B cell (primary cell): ENCODE measurements at regions not wholly inside any gene's neighbourhood (a gene's known extent, or its start where the extent isn't known, plus 50 kb on each side); places are given as distances from the start of the nearest gene placed in this dataset.

ENCODE experiments used
- ATAC-seq: fragments of 200-7000 bp; cut with Tn5 transposase; one replicate; pipeline ENCODE4 v1.10.0; 2021; ENCODE audit warnings: low read depth, mild to moderate bottlenecking, moderate number of reproducible peaks, moderate library complexity
- CTCF ChIA-PET: fragments of 350-600 bp; sonication (Branson Sonifier 250); formaldehyde crosslinking; loops from one replicate; lab custom pipeline; 2021; ENCODE audit warnings: antibody characterized with exemption, inconsistent platforms; lab: Charles Lee
- POLR2A ChIA-PET: fragments of 350-600 bp; sonication (Branson Sonifier 250); formaldehyde crosslinking; loops from one replicate; lab custom pipeline; 2021; ENCODE audit warnings: antibody characterized with exemption; lab: Charles Lee
- DNase-seq: peaks from one replicate; pipeline ENCODE4 v3.0.0; 2013
- H2AFZ ChIP-seq: 2 replicates; pipeline ENCODE4 v1.6.1; 2012; ENCODE audit warnings: mild to moderate bottlenecking, low read depth, low read length; ENCODE audit not compliant: insufficient read depth, poor library complexity, severe bottlenecking
- H3K27ac ChIP-seq, 2 donors: 1 replicate in 1 of 2; 2 replicates in 1 of 2; pipeline ENCODE4 v1.5.1; 2012 to 2013; ENCODE audit warnings: low read length in 2 of 2, mild to moderate bottlenecking in 2 of 2, moderate library complexity in 1 of 2
- H3K27me3 ChIP-seq, 4 experiments: fragments of 200-600 bp in 1 of 4; sonication (generic) in 1 of 4; replicated peaks in 1 of 4; 1 replicate in 2 of 4; 2 replicates in 2 of 4; pipeline versions ENCODE4 v1.6.1 to v1.7.0; 2013 to 2016; ENCODE audit warnings: low read length in 3 of 4, mild to moderate bottlenecking in 2 of 4, mixed read lengths in 1 of 4, moderate library complexity in 1 of 4; ENCODE audit not compliant: insufficient read depth in 4 of 4, control insufficient read depth in 3 of 4; ENCODE audit errors: control extremely low read depth in 1 of 4
- H3K36me3 ChIP-seq, 2 experiments: replicated peaks in 1 of 2; 1 replicate in 1 of 2; 2 replicates in 1 of 2; pipeline versions ENCODE4 v1.6.1 to v1.7.1; 2013; ENCODE audit warnings: low read length in 1 of 2; ENCODE audit not compliant: insufficient read depth in 2 of 2, control insufficient read depth in 1 of 2; ENCODE audit errors: control extremely low read depth in 1 of 2, extremely low read depth in 1 of 2
- H3K4me1 ChIP-seq, 2 donors: fragments of 200-600 bp in 1 of 2; sonication (generic) in 1 of 2; 1 replicate in 1 of 2; 2 replicates in 1 of 2; pipeline versions ENCODE4 v1.5.1 to v1.6.1; 2013 to 2017; ENCODE audit warnings: low read length in 2 of 2; ENCODE audit not compliant: control insufficient read depth in 2 of 2, insufficient read depth in 2 of 2
- H3K4me2 ChIP-seq: replicated peaks from 2 replicates; pipeline ENCODE3; 2012; ENCODE audit warnings: mild to moderate bottlenecking, low read depth, low read length; ENCODE audit not compliant: poor library complexity, severe bottlenecking
- H3K4me3 ChIP-seq, 5 experiments: fragments of 200-600 bp in 1 of 5; sonication (generic) in 1 of 5; 1 replicate in 3 of 5; 2 replicates in 2 of 5; pipeline versions ENCODE4 v1.5.1 to v1.7.0; 2011 to 2016; ENCODE audit warnings: low read length in 4 of 5, mild to moderate bottlenecking in 4 of 5, low read depth in 2 of 5, control low read depth in 1 of 5, moderate library complexity in 1 of 5; ENCODE audit not compliant: insufficient read depth in 1 of 5; ENCODE audit errors: control extremely low read depth in 1 of 5, extremely low read depth in 1 of 5
- H3K79me2 ChIP-seq: fragments of 200-600 bp; sonication (generic); one replicate; pipeline ENCODE4 v1.6.0; 2016; ENCODE audit warnings: low read length; ENCODE audit not compliant: control insufficient read depth, insufficient read depth
- H3K9ac ChIP-seq: fragments of 200-600 bp; sonication (generic); 2 replicates; pipeline ENCODE4 v1.6.1; 2017; ENCODE audit warnings: mild to moderate bottlenecking, low read length, moderate library complexity
- H3K9me3 ChIP-seq, 3 donors: one replicate each; pipeline versions ENCODE4 v1.6.1 to v1.7.1; 2013; ENCODE audit warnings: low read length in 2 of 3; ENCODE audit not compliant: control insufficient read depth in 2 of 3, insufficient read depth in 1 of 3; ENCODE audit errors: control extremely low read depth in 1 of 3
- H4K20me1 ChIP-seq: 2 replicates; pipeline ENCODE4 v1.6.0; 2012; ENCODE audit warnings: mild to moderate bottlenecking, low read length; ENCODE audit not compliant: insufficient read depth, control insufficient read depth, poor library complexity, severe bottlenecking
- H3K27ac Mint-ChIP-seq: one replicate; pipeline ENCODE4 v1.8.0; 2021; ENCODE audit warnings: mixed read lengths
- H3K27me3 Mint-ChIP-seq: one replicate; pipeline ENCODE4 v1.8.0; 2021; ENCODE audit warnings: mixed read lengths
- H3K4me1 Mint-ChIP-seq: one replicate; pipeline ENCODE4 v1.8.0; 2021; ENCODE audit warnings: mixed read lengths
- H3K4me3 Mint-ChIP-seq: one replicate; pipeline ENCODE4 v1.8.0; 2021; ENCODE audit warnings: mixed read lengths
- H3K9me3 Mint-ChIP-seq: one replicate; pipeline ENCODE4 v1.8.0; 2022; ENCODE audit warnings: mixed read lengths; ENCODE audit not compliant: insufficient read depth
- CTCF ChIP-seq: fragments of 200-600 bp; IDR thresholded peaks from one replicate; pipeline ENCODE4 v1.8.0; 2022; ENCODE audit warnings: antibody characterized with exemption, mild to moderate bottlenecking
- EZH2 ChIP-seq: IDR thresholded peaks from 2 replicates; pipeline ENCODE4 v1.6.1; 2012; ENCODE audit warnings: borderline replicate concordance, low read depth, mild to moderate bottlenecking, moderate library complexity, low read length; ENCODE audit not compliant: insufficient read depth, poor library complexity, severe bottlenecking
- WGBS: methylation state at CpG from one replicate; pipeline ENCODE4 v1.1.5; 2013; ENCODE audit warnings: missing lambda C conversion rate; ENCODE audit not compliant: insufficient coverage; 5-methylcytosine and 5-hydroxymethylcytosine counted together
- intact Hi-C: fragments of 100-400 bp; cut with micrococcal nuclease; formaldehyde crosslinking; loops from one replicate; pipeline ENCODE4 v1.10.0; 2022

DNA sequence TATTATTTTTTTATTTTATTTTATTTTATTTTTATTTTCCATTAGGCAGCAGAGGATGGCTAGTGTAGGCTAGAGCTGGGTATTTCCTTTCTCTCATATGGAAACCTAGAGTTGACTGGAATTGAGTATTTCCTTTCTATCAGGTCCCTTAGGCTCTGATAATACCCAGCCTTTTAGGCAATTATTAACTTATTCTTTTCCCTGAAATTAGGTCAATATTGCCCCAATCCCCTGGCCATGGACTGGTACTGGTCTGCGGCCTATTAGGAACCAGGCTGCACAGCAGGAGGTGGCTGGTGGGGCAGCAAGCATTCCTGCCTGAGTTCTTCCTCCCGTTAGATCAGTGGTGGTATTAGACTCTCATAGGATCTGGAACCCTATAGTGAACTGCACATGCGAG lies 632.2 kb downstream of the TENT5A start:
- Histone ChIP-seq H3K4me3 (no peak overlapping the region), H3K27me3 (no peaks in the 10 kb centered on the region), H3K36me3 (no peaks in the 10 kb centered on the region), H2AFZ (no peak overlapping the region), H3K4me2 (no peak overlapping the region), H3K9ac (no peak overlapping the region), H3K4me1 (no peaks in the 10 kb centered on the region), H3K79me2 (no peaks in the 10 kb centered on the region), H3K9me3 (no peaks in the 10 kb centered on the region), H4K20me1 (no peaks in the 10 kb centered on the region), H3K27ac (no peak overlapping the region)
- H3K4me1 Mint-ChIP-seq: no peaks in the 10 kb centered on the region
- no peak overlapping the region for H3K27ac Mint-ChIP-seq
- H3K27me3 Mint-ChIP-seq: no peaks in the 10 kb centered on the region
- ChIA-PET POLR2A (no interaction called here), CTCF (no interaction called here)
- 100% methylated on average over 2 of the region's 3 CpGs for WGBS
- DNase-seq (no peak), ATAC-seq (no peak)
- intact Hi-C loops: no loop called here
- H3K4me3 Mint-ChIP-seq: no peak overlapping the region
- no peak for TF ChIP-seq CTCF
- TF ChIP-seq EZH2: no peak
- H3K9me3 Mint-ChIP-seq: no peaks in the 10 kb centered on the region

- ChIA-PET CTCF (interaction anchor here (0.7 kb wide), 1 partner anchor 1644 kb away, joined by 6 read pairs; no protein-coding TSS in a partner anchor), POLR2A (no interaction called here)
- Histone ChIP-seq H3K4me2 (no peak overlapping the region), H3K27me3 (no peaks in the 10 kb centered on the region), H3K9ac (no peak overlapping the region), H3K4me1 (no peaks in the 10 kb centered on the region), H3K9me3 (no peaks in the 10 kb centered on the region), H2AFZ (no peak overlapping the region), H3K79me2 (no peaks in the 10 kb centered on the region), H3K36me3 (no peaks in the 10 kb centered on the region), H3K4me3 (no peak overlapping the region), H3K27ac (no peak overlapping the region), H4K20me1 (no peaks in the 10 kb centered on the region)
- Mint-ChIP-seq H3K27ac (no peak overlapping the region), H3K4me3 (no peak overlapping the region), H3K4me1 (no peaks in the 10 kb centered on the region), H3K9me3 (peaks cover 5% of the 10 kb centered on the region), H3K27me3 (no peaks in the 10 kb centered on the region)
- TF ChIP-seq CTCF (no peak), EZH2 (no peak)
- DNase-seq (no peak), ATAC-seq (no peak)
- WGBS: no CpG with 5 or more reads among the region's 1 CpG
- intact Hi-C loops: no loop called here
Observed at GRCh38 chr6:81105998-81106397, 646.5 kb downstream of the TENT5A start.
